ENCODE measurements at regions not wholly inside any gene's neighbourhood (a gene's known extent, or its start where the extent isn't known, plus 50 kb on each side); places are given as distances from the start of the nearest gene placed in this dataset.

- no peak overlapping the region for H3K4me2 ChIP-seq
- TF ChIP-seq EZH2 (IDR thresholded peaks at IDR 0.05; ENCODE audit: borderline replicate concordance), result no peak
- H3K36me3 ChIP-seq (replicated peaks; ENCODE audit: insufficient read depth, low read depth), result no peaks in the 10 kb centered on the region
- H2AFZ ChIP-seq, result no peak overlapping the region
- no peak for DNase-seq (ENCODE audit: low spot score)
- no peaks in the 10 kb centered on the region for H3K9me3 ChIP-seq (ENCODE audit: low read depth)
- H3K9me2 ChIP-seq (replicated peaks; ENCODE audit: insufficient read depth), result no peaks in the 10 kb centered on the region
- no peak overlapping the region for H3K27ac ChIP-seq
- no peaks in the 10 kb centered on the region for H3K79me2 ChIP-seq
- H3K4me3 ChIP-seq, result no peak overlapping the region
- no peaks in the 10 kb centered on the region for H3K27me3 ChIP-seq
- H3K4me1 ChIP-seq (ENCODE audit: insufficient read depth), result no peaks in the 10 kb centered on the region
- H4K20me1 ChIP-seq (ENCODE audit: insufficient read depth, poor library complexity, severe bottlenecking), result no peaks in the 10 kb centered on the region
- 51% methylated on average over 4 of the region's 4 CpGs for whole genome bisulfite sequencing (ENCODE audit: low lambda C conversion rate, missing lambda C conversion rate)
These were observed 104.1 kb upstream of the PAPPA start for GRCh38 chr9:116049456-116049855.

- no peak overlapping the region for H3K4me2 ChIP-seq
- WGBS (ENCODE audit: low lambda C conversion rate, missing lambda C conversion rate), result 95% methylated on average over 2 of the region's 2 CpGs
- H3K9me3 ChIP-seq (ENCODE audit: low read depth), result no peaks in the 10 kb centered on the region
- no peaks in the 10 kb centered on the region for H3K27me3 ChIP-seq
- H3K4me1 ChIP-seq (ENCODE audit: insufficient read depth), result no peaks in the 10 kb centered on the region
- no peak for DNase-seq (ENCODE audit: low spot score)
- H3K36me3 ChIP-seq (replicated peaks; ENCODE audit: insufficient read depth, low read depth), result no peaks in the 10 kb centered on the region
- no peaks in the 10 kb centered on the region for H4K20me1 ChIP-seq (ENCODE audit: insufficient read depth, poor library complexity, severe bottlenecking)
- H3K9me2 ChIP-seq (replicated peaks; ENCODE audit: insufficient read depth), result no peaks in the 10 kb centered on the region
- no peak for TF ChIP-seq EZH2phosphoT487 (IDR thresholded peaks at IDR 0.05; ENCODE audit: low read depth, severe bottlenecking, unreplicated experiment)
- TF ChIP-seq EZH2 (IDR thresholded peaks at IDR 0.05; ENCODE audit: borderline replicate concordance), result no peak
- TF ChIP-seq CTCF (IDR thresholded peaks at IDR 0.05; ENCODE audit: poor library complexity), result no peak
- H3K79me2 ChIP-seq, result no peaks in the 10 kb centered on the region
- no peak overlapping the region for H2AFZ ChIP-seq
- no peak overlapping the region for H3K27ac ChIP-seq
- no peak overlapping the region for H3K4me3 ChIP-seq
These were observed 102.1 kb upstream of the PAPPA start for GRCh38 chr9:116051528-116051927.

DNA sequence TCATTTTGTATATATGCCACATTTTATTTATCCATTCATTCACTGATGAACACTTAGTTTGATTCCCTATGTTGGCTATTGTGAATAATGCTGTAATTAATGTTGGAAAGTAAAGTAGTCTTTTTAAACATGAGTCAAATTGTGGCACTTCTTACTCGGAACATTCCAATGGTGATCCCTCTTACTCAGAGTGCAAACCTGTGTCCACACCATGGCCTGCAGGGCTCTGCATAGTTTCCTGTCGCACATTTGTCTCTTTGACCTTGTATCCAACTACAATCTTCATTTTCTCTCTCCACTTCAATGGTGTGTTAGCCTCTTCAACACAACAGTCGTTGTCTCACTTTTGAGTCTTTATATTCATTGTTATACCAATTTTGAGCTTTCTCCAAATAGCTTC, 98.1 kb upstream of the PAPPA start:
- Histone ChIP-seq H3K9me3 (ENCODE audit: low read depth) (no peaks in the 10 kb centered on the region), H3K36me3 (replicated peaks; ENCODE audit: insufficient read depth, low read depth) (no peaks in the 10 kb centered on the region), H3K4me2 (no peak overlapping the region), H3K4me1 (ENCODE audit: insufficient read depth) (no peaks in the 10 kb centered on the region), H3K4me3 (no peak overlapping the region), H3K27me3 (no peaks in the 10 kb centered on the region), H3K27ac (no peak overlapping the region), H4K20me1 (ENCODE audit: insufficient read depth, poor library complexity, severe bottlenecking) (no peaks in the 10 kb centered on the region), H3K79me2 (no peaks in the 10 kb centered on the region), H3K9me2 (replicated peaks; ENCODE audit: insufficient read depth) (no peaks in the 10 kb centered on the region), H2AFZ (no peak overlapping the region)
- no peak for DNase-seq (ENCODE audit: low spot score)
- WGBS (ENCODE audit: low lambda C conversion rate, missing lambda C conversion rate), result 85% methylated on average over 3 of the region's 3 CpGs
- TF ChIP-seq CTCF (IDR thresholded peaks at IDR 0.05; ENCODE audit: poor library complexity) (no peak), EZH2 (IDR thresholded peaks at IDR 0.05; ENCODE audit: borderline replicate concordance) (no peak), EZH2phosphoT487 (IDR thresholded peaks at IDR 0.05; ENCODE audit: low read depth, severe bottlenecking, unreplicated experiment) (no peak)

GRCh38 chr9:116057371-116057770, 96.2 kb upstream of the PAPPA start:
- Histone ChIP-seq H3K4me3 (no peak overlapping the region), H3K79me2 (no peaks in the 10 kb centered on the region), H3K4me1 (ENCODE audit: insufficient read depth) (no peaks in the 10 kb centered on the region), H4K20me1 (ENCODE audit: insufficient read depth, poor library complexity, severe bottlenecking) (no peaks in the 10 kb centered on the region), H2AFZ (no peak overlapping the region), H3K36me3 (replicated peaks; ENCODE audit: insufficient read depth, low read depth) (no peaks in the 10 kb centered on the region), H3K27me3 (no peaks in the 10 kb centered on the region), H3K27ac (no peak overlapping the region), H3K4me2 (no peak overlapping the region), H3K9me3 (ENCODE audit: low read depth) (no peaks in the 10 kb centered on the region), H3K9me2 (replicated peaks; ENCODE audit: insufficient read depth) (no peaks in the 10 kb centered on the region)
- no peak for DNase-seq (ENCODE audit: low spot score)
- TF ChIP-seq EZH2 (IDR thresholded peaks at IDR 0.05; ENCODE audit: borderline replicate concordance) (no peak), CTCF (IDR thresholded peaks at IDR 0.05; ENCODE audit: poor library complexity) (no peak), EZH2phosphoT487 (IDR thresholded peaks at IDR 0.05; ENCODE audit: low read depth, severe bottlenecking, unreplicated experiment) (no peak)
- WGBS (ENCODE audit: low lambda C conversion rate, missing lambda C conversion rate), result 54% methylated on average over 5 of the region's 5 CpGs
